ENCODE measurements at regions not wholly inside any gene's neighbourhood (a gene's known extent, or its start where the extent isn't known, plus 50 kb on each side); places are given as distances from the start of the nearest gene placed in this dataset.

DNA sequence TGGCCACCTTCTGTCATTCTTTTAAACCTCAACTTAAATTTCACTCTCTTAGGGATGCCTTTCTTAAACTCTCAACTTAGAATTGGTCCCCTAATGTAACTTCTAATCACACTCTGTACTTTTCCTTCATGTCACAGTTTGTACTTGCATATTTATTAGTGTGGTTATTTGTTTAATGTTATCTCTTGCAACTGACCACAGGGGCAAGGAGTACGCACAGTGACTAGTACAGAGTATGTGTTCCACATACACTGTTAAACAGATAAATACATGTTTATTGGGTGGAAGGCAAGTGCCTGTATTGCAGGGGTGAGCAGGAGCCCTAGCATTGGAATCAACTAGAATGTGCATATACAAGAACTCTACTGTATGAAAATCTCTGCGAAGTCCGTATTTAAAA, 554.0 kb downstream of the INSC start:
- no peak for DNase-seq
- intact Hi-C loops (cut with DNase I), result no loop called here
- H3K4me3 ChIP-seq (replicated peaks in 1 of 3), result no peak overlapping the region
- H3K4me1 ChIP-seq, result peaks cover 0 to 29% of the 10 kb centered on the region in 2 donors
- WGBS, 2 donors, result 99% methylated on average over 3 of the region's 3 CpGs
- H3K36me3 ChIP-seq, result no peaks in the 10 kb centered on the region
- no peak overlapping the region for H3K27ac ChIP-seq
- H3K9me3 ChIP-seq, result no peaks in the 10 kb centered on the region
- TF ChIP-seq, protein P1, sequence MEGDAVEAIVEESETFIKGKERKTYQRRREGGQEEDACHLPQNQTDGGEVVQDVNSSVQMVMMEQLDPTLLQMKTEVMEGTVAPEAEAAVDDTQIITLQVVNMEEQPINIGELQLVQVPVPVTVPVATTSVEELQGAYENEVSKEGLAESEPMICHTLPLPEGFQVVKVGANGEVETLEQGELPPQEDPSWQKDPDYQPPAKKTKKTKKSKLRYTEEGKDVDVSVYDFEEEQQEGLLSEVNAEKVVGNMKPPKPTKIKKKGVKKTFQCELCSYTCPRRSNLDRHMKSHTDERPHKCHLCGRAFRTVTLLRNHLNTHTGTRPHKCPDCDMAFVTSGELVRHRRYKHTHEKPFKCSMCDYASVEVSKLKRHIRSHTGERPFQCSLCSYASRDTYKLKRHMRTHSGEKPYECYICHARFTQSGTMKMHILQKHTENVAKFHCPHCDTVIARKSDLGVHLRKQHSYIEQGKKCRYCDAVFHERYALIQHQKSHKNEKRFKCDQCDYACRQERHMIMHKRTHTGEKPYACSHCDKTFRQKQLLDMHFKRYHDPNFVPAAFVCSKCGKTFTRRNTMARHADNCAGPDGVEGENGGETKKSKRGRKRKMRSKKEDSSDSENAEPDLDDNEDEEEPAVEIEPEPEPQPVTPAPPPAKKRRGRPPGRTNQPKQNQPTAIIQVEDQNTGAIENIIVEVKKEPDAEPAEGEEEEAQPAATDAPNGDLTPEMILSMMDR (IDR thresholded peaks at IDR 0.05), result no peak
- TF ChIP-seq POLR2A (IDR thresholded peaks at IDR 0.05), result no peak
- H3K27me3 ChIP-seq, result no peaks in the 10 kb centered on the region

- H3K4me3 ChIP-seq (replicated peaks in 1 of 3), result no peak overlapping the region
- H3K9me3 ChIP-seq, result no peaks in the 10 kb centered on the region
- no peak for DNase-seq
- H3K27me3 ChIP-seq, result no peaks in the 10 kb centered on the region
- WGBS, 2 donors, result 86% methylated on average over 12 of the region's 12 CpGs
- intact Hi-C loops (cut with DNase I), result no loop called here
- no peak for TF ChIP-seq POLR2A (IDR thresholded peaks at IDR 0.05)
- TF ChIP-seq, protein P1 (IDR thresholded peaks at IDR 0.05), result no peak
- no peak overlapping the region for H3K27ac ChIP-seq
- peaks cover 0 to 14% of the 10 kb centered on the region in 2 donors for H3K4me1 ChIP-seq
- no peaks in the 10 kb centered on the region for H3K36me3 ChIP-seq
These were observed 555.9 kb downstream of the INSC start for GRCh38 chr11:15670520-15671070.

DNA sequence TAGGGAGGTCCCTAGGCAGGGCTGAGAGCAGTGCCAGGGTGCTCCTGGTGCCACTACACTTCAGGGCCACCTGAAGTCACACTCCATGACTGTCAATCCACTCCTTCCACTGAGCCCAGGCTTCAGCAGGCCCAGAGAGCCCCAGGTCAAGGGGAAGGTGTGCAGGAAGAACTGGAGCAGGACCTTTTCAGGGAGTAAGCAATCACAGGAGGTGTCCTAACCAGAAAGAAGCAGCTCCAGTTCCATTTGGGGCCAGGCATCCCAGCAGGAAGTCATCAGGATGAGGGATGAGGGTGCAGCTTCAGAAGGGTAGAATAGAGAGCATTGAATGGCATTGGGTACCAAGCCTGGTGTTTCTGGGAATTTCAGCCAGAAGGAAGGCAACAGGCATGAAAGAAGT, 556.5 kb downstream of the INSC start:
- H3K36me3 ChIP-seq, result no peaks in the 10 kb centered on the region
- no peak overlapping the region for H3K4me3 ChIP-seq (replicated peaks in 1 of 3)
- no peak for DNase-seq
- H3K4me1 ChIP-seq, result peaks cover 0 to 14% of the 10 kb centered on the region in 2 donors
- no peak for TF ChIP-seq POLR2A (IDR thresholded peaks at IDR 0.05)
- TF ChIP-seq, protein P1 (IDR thresholded peaks at IDR 0.05), result no peak
- H3K27ac ChIP-seq, result no peak overlapping the region
- H3K9me3 ChIP-seq, result no peaks in the 10 kb centered on the region
- H3K27me3 ChIP-seq, result no peaks in the 10 kb centered on the region
- intact Hi-C loops (cut with DNase I), result no loop called here

DNA sequence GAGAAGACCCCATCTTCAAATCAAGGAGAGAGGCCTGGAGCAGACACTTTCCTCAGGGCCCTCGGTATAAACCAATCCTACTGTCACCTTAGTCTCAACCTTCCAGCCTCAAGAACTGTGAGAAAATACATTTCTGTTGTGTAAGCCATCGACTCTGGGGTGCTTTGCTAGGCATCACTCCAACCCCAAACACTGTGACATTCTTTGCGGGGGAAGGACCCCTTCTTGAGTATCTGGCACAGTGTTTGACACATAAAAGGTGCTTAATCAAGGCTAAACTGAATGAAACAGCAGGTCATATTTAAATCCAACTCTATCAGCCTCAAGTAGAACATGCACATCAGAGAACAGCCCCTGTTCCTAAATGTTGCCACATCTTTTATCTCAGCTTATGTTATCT, 558.1 kb downstream of the INSC start:
- Histone ChIP-seq H3K4me1 (peaks cover 0 to 14% of the 10 kb centered on the region in 2 donors), H3K36me3 (no peaks in the 10 kb centered on the region), H3K4me3 (replicated peaks in 1 of 3) (no peak overlapping the region), H3K27ac (no peak overlapping the region), H3K9me3 (no peaks in the 10 kb centered on the region), H3K27me3 (no peaks in the 10 kb centered on the region)
- WGBS, 2 donors, result 61 to 78% methylated on average over 3 of the region's 3 CpGs
- intact Hi-C loops (cut with DNase I), result no loop called here
- TF ChIP-seq, protein P1 (IDR thresholded peaks at IDR 0.05), result no peak
- no peak for DNase-seq

DNA sequence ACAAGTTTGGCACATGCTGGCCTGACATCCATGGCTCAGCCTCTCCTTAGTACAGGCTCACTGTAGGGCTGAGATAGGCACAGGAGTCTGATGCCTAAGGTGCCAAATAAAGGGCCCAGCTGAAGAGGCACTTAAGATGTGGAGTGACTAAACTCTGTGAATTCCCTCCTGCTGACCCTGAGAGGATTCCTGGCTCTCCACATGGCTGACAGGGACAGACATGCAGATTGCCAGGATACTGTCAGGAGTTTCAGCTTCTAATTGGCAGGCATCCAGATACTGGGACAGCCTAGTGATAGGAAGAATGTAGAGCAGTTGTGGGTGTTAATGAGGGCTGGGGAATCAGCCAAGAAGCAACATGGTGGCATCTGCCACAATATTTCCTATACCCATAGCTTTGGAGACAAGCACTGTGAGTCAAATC, 558.7 kb downstream of the INSC start:
- no peak for TF ChIP-seq POLR2A (IDR thresholded peaks at IDR 0.05)
- TF ChIP-seq, protein P1 (IDR thresholded peaks at IDR 0.05), result no peak
- intact Hi-C loops (cut with DNase I), result no loop called here
- no peaks in the 10 kb centered on the region for H3K9me3 ChIP-seq
- no peak overlapping the region for H3K27ac ChIP-seq
- H3K27me3 ChIP-seq, result no peaks in the 10 kb centered on the region
- DNase-seq, result peak; percentile 54 to 63
- H3K36me3 ChIP-seq, result no peaks in the 10 kb centered on the region
- H3K4me1 ChIP-seq, result peaks cover 0 to 14% of the 10 kb centered on the region in 2 donors
- H3K4me3 ChIP-seq (replicated peaks in 1 of 3), result no peak overlapping the region
